ENCODE measurements at regions not wholly inside any gene's neighbourhood (a gene's known extent, or its start where the extent isn't known, plus 50 kb on each side); places are given as distances from the start of the nearest gene placed in this dataset.

GRCh38 chr22:48632646-48633246 lies 1194.9 kb downstream of the BRD1 start (continued):
- TF ChIP-seq ZNF687 (CRISPR knock-in tag; IDR thresholded peaks at IDR 0.05) (no peak), ZNF569 (CRISPR knock-in tag; IDR thresholded peaks at IDR 0.05; ENCODE audit: borderline replicate concordance) (no peak), GTF3A (CRISPR knock-in tag; conservative IDR thresholded peaks at IDR 0.05) (no peak)

GRCh38 chr22:48631288-48631863 lies 1196.3 kb downstream of the BRD1 start:
- Histone ChIP-seq H2AFZ (ENCODE audit: low read length) (no peak overlapping the region), H3K9ac (ENCODE audit: insufficient read depth, low read depth, low read length) (no peak overlapping the region), H3K36me3 (replicated peaks in 1 of 2; ENCODE audit: control insufficient read depth in 1 of 2, insufficient read depth in 2 of 2, low read length in 2 of 2) (no peaks in the 10 kb centered on the region), H3K4me2 (ENCODE audit: low read depth, low read length) (no peak overlapping the region), H3K4me1 (ENCODE audit: insufficient read depth, low read length) (no peaks in the 10 kb centered on the region), H3K4me3 (replicated peaks in 1 of 3; ENCODE audit: insufficient read depth in 1 of 3, low read depth in 2 of 3, low read length in 3 of 3) (no peak overlapping the region), H3K79me2 (ENCODE audit: insufficient read depth, low read length) (no peaks in the 10 kb centered on the region), H3K9me3 (ENCODE audit: low read length) (no peaks in the 10 kb centered on the region), H4K20me1 (ENCODE audit: insufficient read depth, low read length) (peaks cover 2% of the 10 kb centered on the region; the same call in 1 of the 2 replicates), H3K27ac (ENCODE audit: extremely low read length, insufficient read depth, low read length) (no peak overlapping the region), H3K27me3 (ENCODE audit: control insufficient read depth in 1 of 2, insufficient read depth in 2 of 2, low read length in 2 of 2) (peaks cover 2 to 5% of the 10 kb centered on the region in 2 experiments; a peak in 3 of 5 replicates)
- in situ Hi-C loops (cut with HindIII; ENCODE audit: extremely low pct_ligation_motif_present, low pct_unique_long_range_greater_than_20kb) (no loop called here), intact Hi-C loops (cut with micrococcal nuclease; ENCODE audit: unreplicated experiment) (no loop called here)
- ATAC-seq, result no peak
- BruUV-seq (replicated peaks), result no TSS peak
- DNase-seq (ENCODE audit: low spot score), result no peak
- CTCF ChIA-PET (ENCODE audit: low intra/inter-chr PET ratio, low total read pairs), result no interaction called here
- WGBS (ENCODE audit: low lambda C conversion rate), result 70% methylated on average over 8 of the region's 29 CpGs
- FAIRE-seq, result no peak
- POLR2A ChIA-PET, result no interaction called here
- TF ChIP-seq ARID5B (CRISPR knock-in tag; IDR thresholded peaks at IDR 0.05), result no peak
- no peak for TF ChIP-seq DNMT1 (CRISPR knock-in tag; IDR thresholded peaks at IDR 0.05)
- no peak for TF ChIP-seq NFATC3 (CRISPR knock-in tag; IDR thresholded peaks at IDR 0.05)
- no peak for TF ChIP-seq ZUFSP (CRISPR knock-in tag; IDR thresholded peaks at IDR 0.05; ENCODE audit: borderline replicate concordance)
- TF ChIP-seq TGIF2 (CRISPR knock-in tag; IDR thresholded peaks at IDR 0.05), result no peak
- no peak for TF ChIP-seq ZBTB46 (CRISPR knock-in tag; IDR thresholded peaks at IDR 0.05; ENCODE audit: borderline replicate concordance)

Measured in HepG2 (cell line).